SU-DHL-6 (cell line): ENCODE measurements at regions not wholly inside any gene's neighbourhood (a gene's known extent, or its start where the extent isn't known, plus 50 kb on each side); places are given as distances from the start of the nearest gene placed in this dataset.

Experiments
- EZH2phosphoT487 ChIP-seq: fragments of 200-600 bp; sonication (generic), shearing (Covaris generic); conservative IDR thresholded peaks from 2 replicates; pipeline ENCODE4 v1.6.1; 2018; ENCODE audit warnings: mild to moderate bottlenecking, antibody characterized with exemption, low read length, moderate library complexity, mixed read lengths
- TF ChIP-seq, protein P1 (sequence below): fragments of 200-600 bp; sonication (generic); IDR thresholded peaks from one replicate; pipeline ENCODE4 v1.5.1; 2017; ENCODE audit warnings: antibody characterized with exemption, mild to moderate bottlenecking, low read length, moderate library complexity; ENCODE audit not compliant: insufficient read depth, poor library complexity, severe bottlenecking

DNA sequence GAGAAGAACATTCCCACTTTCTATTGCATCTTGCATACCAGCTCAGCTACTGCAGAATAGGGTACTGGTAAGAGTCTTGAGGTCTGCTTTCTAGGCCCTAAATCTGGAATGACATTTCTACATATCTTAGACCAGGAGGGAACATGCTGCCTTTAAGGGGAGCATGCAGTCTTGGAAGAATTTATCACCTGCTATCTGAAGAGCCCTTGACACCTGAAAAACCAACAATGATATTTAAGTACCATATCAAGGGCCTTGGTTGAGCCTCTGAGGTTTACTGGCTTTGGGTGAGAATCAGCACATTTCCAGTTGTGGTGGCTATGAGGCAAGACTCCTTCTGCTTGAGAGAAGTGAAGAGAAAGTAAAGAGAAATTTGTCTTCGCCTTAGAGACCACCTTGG lies 436.8 kb upstream of the SPANXN1 start:
- TF ChIP-seq, protein P1, sequence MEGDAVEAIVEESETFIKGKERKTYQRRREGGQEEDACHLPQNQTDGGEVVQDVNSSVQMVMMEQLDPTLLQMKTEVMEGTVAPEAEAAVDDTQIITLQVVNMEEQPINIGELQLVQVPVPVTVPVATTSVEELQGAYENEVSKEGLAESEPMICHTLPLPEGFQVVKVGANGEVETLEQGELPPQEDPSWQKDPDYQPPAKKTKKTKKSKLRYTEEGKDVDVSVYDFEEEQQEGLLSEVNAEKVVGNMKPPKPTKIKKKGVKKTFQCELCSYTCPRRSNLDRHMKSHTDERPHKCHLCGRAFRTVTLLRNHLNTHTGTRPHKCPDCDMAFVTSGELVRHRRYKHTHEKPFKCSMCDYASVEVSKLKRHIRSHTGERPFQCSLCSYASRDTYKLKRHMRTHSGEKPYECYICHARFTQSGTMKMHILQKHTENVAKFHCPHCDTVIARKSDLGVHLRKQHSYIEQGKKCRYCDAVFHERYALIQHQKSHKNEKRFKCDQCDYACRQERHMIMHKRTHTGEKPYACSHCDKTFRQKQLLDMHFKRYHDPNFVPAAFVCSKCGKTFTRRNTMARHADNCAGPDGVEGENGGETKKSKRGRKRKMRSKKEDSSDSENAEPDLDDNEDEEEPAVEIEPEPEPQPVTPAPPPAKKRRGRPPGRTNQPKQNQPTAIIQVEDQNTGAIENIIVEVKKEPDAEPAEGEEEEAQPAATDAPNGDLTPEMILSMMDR, result no peak
- TF ChIP-seq EZH2phosphoT487, result no peak
